ENCODE measurements at regions not wholly inside any gene's neighbourhood (a gene's known extent, or its start where the extent isn't known, plus 50 kb on each side); places are given as distances from the start of the nearest gene placed in this dataset.
"Not testable (repeated sequence)": the region's sequence is repeated elsewhere in the genome, so short reads cannot be mapped to it uniquely, and the experiment has no call there.

- Histone ChIP-seq H3K36me3 (ENCODE audit: insufficient read depth, insufficient read length, low read length) (no peaks in the 10 kb centered on the region), H3K27me3 (ENCODE audit: insufficient read depth, insufficient read length) (no peaks in the 10 kb centered on the region), H3K9me3 (ENCODE audit: insufficient read depth, low read length) (no peaks in the 10 kb centered on the region), H3K4me1 (ENCODE audit: insufficient read depth, insufficient read length) (no peaks in the 10 kb centered on the region), H3K9ac (ENCODE audit: insufficient read length, low read depth) (no peak overlapping the region), H3K4me3 (ENCODE audit: insufficient read length, low read depth) (no peak overlapping the region)
- DNase-seq (ENCODE audit: low read depth, low spot score), result no peak
- TF ChIP-seq YY1 (IDR thresholded peaks at IDR 0.05; ENCODE audit: insufficient read depth, insufficient read length) (no peak), ZNF274 (IDR thresholded peaks at IDR 0.05; ENCODE audit: low read depth, low read length) (no peak), SUZ12 (IDR thresholded peaks at IDR 0.05; ENCODE audit: extremely low read depth, insufficient read depth, insufficient read length) (no peak)
These were observed 1119.6 kb downstream of the ZPLD1 start for GRCh38 chr3:103554451-103554850.

GRCh38 chr3:103564116-103564515, 1129.3 kb downstream of the ZPLD1 start:
- not testable (repeated sequence) for H3K36me3 ChIP-seq (ENCODE audit: insufficient read depth, insufficient read length, low read length); H3K4me1 ChIP-seq (ENCODE audit: insufficient read depth, insufficient read length); H3K9me3 ChIP-seq (ENCODE audit: insufficient read depth, low read length); H3K4me3 ChIP-seq (ENCODE audit: insufficient read length, low read depth); H3K27me3 ChIP-seq (ENCODE audit: insufficient read depth, insufficient read length); DNase-seq (ENCODE audit: low read depth, low spot score); H3K9ac ChIP-seq (ENCODE audit: insufficient read length, low read depth)

- no peaks in the 10 kb centered on the region for H3K27me3 ChIP-seq (ENCODE audit: insufficient read depth, insufficient read length)
- H3K9ac ChIP-seq (ENCODE audit: insufficient read length, low read depth), result no peak overlapping the region
- no peaks in the 10 kb centered on the region for H3K4me1 ChIP-seq (ENCODE audit: insufficient read depth, insufficient read length)
- no peaks in the 10 kb centered on the region for H3K9me3 ChIP-seq (ENCODE audit: insufficient read depth, low read length)
- TF ChIP-seq SUZ12 (IDR thresholded peaks at IDR 0.05; ENCODE audit: extremely low read depth, insufficient read depth, insufficient read length) (no peak), ZNF274 (IDR thresholded peaks at IDR 0.05; ENCODE audit: low read depth, low read length) (no peak), YY1 (IDR thresholded peaks at IDR 0.05; ENCODE audit: insufficient read depth, insufficient read length) (no peak)
- H3K36me3 ChIP-seq (ENCODE audit: insufficient read depth, insufficient read length, low read length), result no peaks in the 10 kb centered on the region
- no peak overlapping the region for H3K4me3 ChIP-seq (ENCODE audit: insufficient read length, low read depth)
- DNase-seq (ENCODE audit: low read depth, low spot score), result no peak
These were observed 1151.0 kb downstream of the ZPLD1 start for GRCh38 chr3:103585809-103586208.

- Histone ChIP-seq H3K9ac (ENCODE audit: insufficient read length, low read depth) (no peak overlapping the region), H3K27me3 (ENCODE audit: insufficient read depth, insufficient read length) (no peaks in the 10 kb centered on the region), H3K4me1 (ENCODE audit: insufficient read depth, insufficient read length) (no peaks in the 10 kb centered on the region), H3K9me3 (ENCODE audit: insufficient read depth, low read length) (no peaks in the 10 kb centered on the region), H3K36me3 (ENCODE audit: insufficient read depth, insufficient read length, low read length) (no peaks in the 10 kb centered on the region), H3K4me3 (ENCODE audit: insufficient read length, low read depth) (no peak overlapping the region)
- no peak for DNase-seq (ENCODE audit: low read depth, low spot score)
- TF ChIP-seq SUZ12 (IDR thresholded peaks at IDR 0.05; ENCODE audit: extremely low read depth, insufficient read depth, insufficient read length), result no peak
- TF ChIP-seq ZNF274 (IDR thresholded peaks at IDR 0.05; ENCODE audit: low read depth, low read length), result no peak
- TF ChIP-seq YY1 (IDR thresholded peaks at IDR 0.05; ENCODE audit: insufficient read depth, insufficient read length), result no peak
These were observed 1155.0 kb downstream of the ZPLD1 start for GRCh38 chr3:103589770-103590169.

- DNase-seq (ENCODE audit: low read depth, low spot score), result no peak
- no peak overlapping the region for H3K4me3 ChIP-seq (ENCODE audit: insufficient read length, low read depth)
- H3K9me3 ChIP-seq (ENCODE audit: insufficient read depth, low read length), result no peaks in the 10 kb centered on the region
These were observed 1166.0 kb downstream of the ZPLD1 start for GRCh38 chr3:103600844-103601243.

GRCh38 chr3:103601666-103602065, 1166.9 kb downstream of the ZPLD1 start:
- Histone ChIP-seq H3K4me3 (ENCODE audit: insufficient read length, low read depth) (no peak overlapping the region), H3K27me3 (ENCODE audit: insufficient read depth, insufficient read length) (no peaks in the 10 kb centered on the region), H3K9ac (ENCODE audit: insufficient read length, low read depth) (no peak overlapping the region), H3K36me3 (ENCODE audit: insufficient read depth, insufficient read length, low read length) (no peaks in the 10 kb centered on the region), H3K9me3 (ENCODE audit: insufficient read depth, low read length) (no peaks in the 10 kb centered on the region), H3K4me1 (ENCODE audit: insufficient read depth, insufficient read length) (no peaks in the 10 kb centered on the region)
- TF ChIP-seq YY1 (IDR thresholded peaks at IDR 0.05; ENCODE audit: insufficient read depth, insufficient read length), result no peak
- no peak for TF ChIP-seq ZNF274 (IDR thresholded peaks at IDR 0.05; ENCODE audit: low read depth, low read length)
- no peak for TF ChIP-seq SUZ12 (IDR thresholded peaks at IDR 0.05; ENCODE audit: extremely low read depth, insufficient read depth, insufficient read length)
- DNase-seq (ENCODE audit: low read depth, low spot score), result no peak

More at GRCh38 chr3:103600844-103601243, 1166.0 kb downstream of the ZPLD1 start:
- H3K4me1 ChIP-seq (ENCODE audit: insufficient read depth, insufficient read length), result no peaks in the 10 kb centered on the region
- H3K36me3 ChIP-seq (ENCODE audit: insufficient read depth, insufficient read length, low read length), result no peaks in the 10 kb centered on the region
- TF ChIP-seq ZNF274 (IDR thresholded peaks at IDR 0.05; ENCODE audit: low read depth, low read length), result no peak
- TF ChIP-seq YY1 (IDR thresholded peaks at IDR 0.05; ENCODE audit: insufficient read depth, insufficient read length), result no peak
- no peak for TF ChIP-seq SUZ12 (IDR thresholded peaks at IDR 0.05; ENCODE audit: extremely low read depth, insufficient read depth, insufficient read length)
- no peaks in the 10 kb centered on the region for H3K27me3 ChIP-seq (ENCODE audit: insufficient read depth, insufficient read length)
- H3K9ac ChIP-seq (ENCODE audit: insufficient read length, low read depth), result no peak overlapping the region

- TF ChIP-seq ZNF274 (IDR thresholded peaks at IDR 0.05; ENCODE audit: low read depth, low read length) (no peak), YY1 (IDR thresholded peaks at IDR 0.05; ENCODE audit: insufficient read depth, insufficient read length) (no peak), SUZ12 (IDR thresholded peaks at IDR 0.05; ENCODE audit: extremely low read depth, insufficient read depth, insufficient read length) (no peak)
- Histone ChIP-seq H3K27me3 (ENCODE audit: insufficient read depth, insufficient read length) (no peaks in the 10 kb centered on the region), H3K9ac (ENCODE audit: insufficient read length, low read depth) (no peak overlapping the region), H3K4me3 (ENCODE audit: insufficient read length, low read depth) (no peak overlapping the region), H3K9me3 (ENCODE audit: insufficient read depth, low read length) (no peaks in the 10 kb centered on the region), H3K36me3 (ENCODE audit: insufficient read depth, insufficient read length, low read length) (no peaks in the 10 kb centered on the region), H3K4me1 (ENCODE audit: insufficient read depth, insufficient read length) (no peaks in the 10 kb centered on the region)
- DNase-seq (ENCODE audit: low read depth, low spot score), result no peak
These were observed 1174.7 kb downstream of the ZPLD1 start for GRCh38 chr3:103609472-103609871.
